ENCODE measurements at regions not wholly inside any gene's neighbourhood (a gene's known extent, or its start where the extent isn't known, plus 50 kb on each side); places are given as distances from the start of the nearest gene placed in this dataset.

- TF ChIP-seq POLR2A (IDR thresholded peaks at IDR 0.05; ENCODE audit: low read depth, low read length) (no peak), POLR2AphosphoS5 (IDR thresholded peaks at IDR 0.05; ENCODE audit: low read depth, low read length) (no peak)
Observed at GRCh38 chr4:179165000-179165738, 1722.9 kb upstream of the AGA start.
